ENCODE measurements at regions not wholly inside any gene's neighbourhood (a gene's known extent, or its start where the extent isn't known, plus 50 kb on each side); places are given as distances from the start of the nearest gene placed in this dataset.

DNA sequence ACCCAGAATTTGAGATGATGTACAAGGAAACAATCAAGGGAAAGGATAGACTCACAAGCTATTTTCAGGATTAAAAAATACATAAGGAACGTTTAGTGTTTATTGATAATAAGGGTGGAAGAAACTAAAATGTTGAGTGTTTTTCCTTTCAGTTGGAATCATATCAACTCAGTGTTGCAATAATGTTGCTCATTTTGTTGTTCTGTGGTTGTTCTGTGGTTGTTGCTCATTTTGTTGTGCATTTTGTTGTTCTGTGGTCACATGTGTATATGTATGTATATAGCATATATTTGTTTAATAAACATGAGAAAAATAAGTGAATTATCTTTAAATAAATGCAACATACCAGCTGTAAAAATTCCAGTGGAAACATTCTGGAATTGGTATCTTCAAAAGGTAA is 262.4 kb upstream of the SPRY2 start:
- no peak for DNase-seq

DNA sequence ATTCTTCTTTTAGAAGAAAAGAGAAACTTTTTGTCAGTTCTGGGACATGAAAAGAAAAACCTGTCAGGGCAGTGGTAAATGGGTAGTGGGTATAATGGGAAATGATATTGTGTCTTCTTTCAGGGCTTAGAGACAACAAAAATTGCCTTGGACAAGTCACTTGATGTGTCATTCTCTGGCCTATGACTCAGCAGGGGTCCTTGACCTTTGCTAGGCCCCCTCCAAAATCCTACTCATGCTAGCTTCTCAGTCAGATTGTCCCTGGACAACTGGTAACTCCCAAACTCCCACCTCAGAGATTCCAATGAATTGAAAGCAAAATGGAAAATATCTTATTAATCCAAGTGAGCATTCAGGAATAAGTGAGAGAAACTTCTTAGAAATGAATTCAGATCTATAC is 258.8 kb upstream of the SPRY2 start:
- no peak for DNase-seq

DNA sequence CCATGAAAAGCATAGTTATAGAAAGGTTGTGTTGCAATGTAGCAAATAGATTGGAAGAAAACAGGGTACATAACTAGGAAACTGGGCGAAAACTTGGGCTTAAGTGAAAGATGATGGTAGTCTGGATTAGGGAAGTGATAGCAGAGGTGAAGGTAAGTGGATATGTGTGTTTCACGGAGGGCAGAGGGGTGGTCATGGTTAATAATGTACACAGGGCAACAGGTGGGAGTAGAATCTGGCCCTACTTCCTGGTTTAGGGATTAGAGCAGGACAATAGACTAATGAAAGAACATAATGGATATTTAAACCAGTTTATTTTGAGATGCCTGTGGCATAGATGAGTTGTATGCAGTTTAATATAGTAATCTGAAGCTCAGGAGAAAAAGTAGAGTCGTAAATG is 257.3 kb upstream of the SPRY2 start:
- no peak for DNase-seq

DNA sequence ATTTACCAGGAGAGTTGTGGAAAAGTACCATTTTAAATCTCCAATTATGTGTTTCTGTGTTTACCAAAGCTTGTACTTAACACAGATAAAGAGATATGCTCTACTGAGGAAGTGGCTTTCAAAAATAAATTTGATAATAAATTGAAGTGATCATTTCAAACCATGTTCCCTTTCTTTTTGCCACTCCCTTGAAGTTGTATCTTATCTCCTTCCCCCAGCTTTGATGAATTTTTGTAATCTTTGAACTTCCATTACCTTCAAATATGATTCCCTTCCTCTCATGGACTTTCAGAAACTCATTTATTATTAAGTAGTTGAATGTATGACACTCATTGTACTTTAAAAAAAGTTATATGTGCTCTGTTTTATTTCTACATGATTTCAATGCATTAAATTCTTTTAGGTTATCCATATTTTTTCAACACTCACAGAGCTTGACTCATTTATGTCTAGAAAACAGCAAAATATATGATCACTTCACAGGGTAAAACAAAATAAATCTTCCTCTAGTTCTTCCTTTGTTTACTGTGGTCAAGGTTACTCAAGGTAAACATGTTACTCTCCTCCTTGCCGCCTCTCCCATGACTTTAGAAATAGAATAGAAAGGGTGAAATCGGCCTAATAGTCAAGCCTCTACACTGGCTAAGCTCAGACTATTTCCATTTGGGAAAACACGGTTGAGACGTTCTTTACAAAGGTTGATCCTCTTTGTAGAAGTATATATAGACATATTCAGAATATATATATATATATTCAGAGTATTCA is 251.2 kb upstream of the SPRY2 start:
- DNase-seq: no peak

DNA sequence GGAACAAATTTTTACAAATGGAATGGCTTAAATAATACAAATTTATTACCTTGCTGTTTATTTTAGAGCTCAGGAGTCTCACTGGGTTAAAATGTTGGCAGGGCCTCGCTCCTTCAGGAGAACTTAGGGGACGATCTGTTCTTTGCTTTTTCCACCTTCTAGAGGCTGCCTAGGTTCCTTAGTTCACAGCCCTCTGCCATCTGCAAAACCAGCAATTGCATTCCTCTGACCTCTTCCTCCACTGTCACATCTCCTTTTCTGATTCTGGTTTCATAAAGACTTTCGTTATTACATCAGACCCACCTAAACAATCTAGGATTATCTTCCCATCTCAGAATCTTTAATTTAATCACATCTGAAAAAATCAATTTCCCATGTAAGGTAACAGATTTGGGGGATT is 249.6 kb upstream of the SPRY2 start:
- no peak for DNase-seq

DNA sequence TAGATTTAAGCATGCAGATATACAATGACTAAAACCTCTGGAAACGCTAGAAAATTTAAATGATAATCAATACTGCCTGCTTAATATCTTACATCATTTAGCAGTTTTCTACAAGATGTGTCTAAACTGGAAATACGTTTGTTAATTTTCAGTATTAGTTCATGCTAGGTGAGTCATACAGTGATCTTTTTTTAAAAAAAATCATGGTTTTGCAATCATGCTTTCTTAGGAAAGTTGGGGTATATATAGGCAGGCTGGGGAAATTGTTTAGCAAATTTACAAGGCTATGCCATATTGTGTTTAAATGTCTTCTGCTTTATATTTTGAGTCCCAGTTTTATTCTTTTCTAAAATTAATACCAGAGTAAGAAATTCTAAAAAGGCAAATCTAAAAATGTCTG is 245.4 kb upstream of the SPRY2 start:
- DNase-seq: no peak

DNA sequence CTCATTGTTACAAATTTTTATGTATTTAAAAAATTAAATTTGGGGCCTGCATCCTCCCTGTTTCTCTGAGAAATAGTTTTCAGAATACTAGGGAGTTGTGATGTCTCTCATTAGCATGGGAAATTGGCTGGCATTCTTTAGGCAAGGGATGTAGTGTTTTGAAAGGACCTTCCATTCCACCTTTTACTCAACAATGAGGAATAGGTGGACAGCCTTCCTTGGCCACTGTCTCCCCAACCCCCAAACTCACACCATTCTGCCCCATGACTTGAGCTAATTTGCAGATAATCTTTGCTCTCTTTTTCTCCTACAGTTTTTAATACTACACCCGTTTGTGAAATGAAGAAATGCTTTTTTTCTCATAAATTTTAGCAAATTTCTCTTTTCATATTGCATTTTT is 244.6 kb upstream of the SPRY2 start:
- DNase-seq: no peak

DNA sequence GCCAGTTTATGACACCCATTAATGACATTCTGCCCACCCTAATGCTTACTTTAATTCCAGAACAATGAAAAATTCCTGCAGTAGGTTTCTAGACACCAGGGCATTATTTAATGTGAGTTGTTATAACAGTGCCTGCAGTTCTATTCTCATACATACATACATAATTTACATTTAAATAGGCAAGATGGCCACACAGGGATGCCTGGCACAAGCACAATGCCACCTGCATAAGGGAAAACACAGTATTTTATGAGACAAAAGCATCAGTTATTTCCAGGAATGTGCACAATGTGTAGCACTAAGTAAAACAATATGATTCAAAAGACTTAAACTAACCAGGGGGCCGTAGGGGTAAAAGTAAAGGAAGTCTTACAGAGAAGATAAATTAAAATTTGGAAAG is 243.9 kb upstream of the SPRY2 start:
- DNase-seq: no peak

DNA sequence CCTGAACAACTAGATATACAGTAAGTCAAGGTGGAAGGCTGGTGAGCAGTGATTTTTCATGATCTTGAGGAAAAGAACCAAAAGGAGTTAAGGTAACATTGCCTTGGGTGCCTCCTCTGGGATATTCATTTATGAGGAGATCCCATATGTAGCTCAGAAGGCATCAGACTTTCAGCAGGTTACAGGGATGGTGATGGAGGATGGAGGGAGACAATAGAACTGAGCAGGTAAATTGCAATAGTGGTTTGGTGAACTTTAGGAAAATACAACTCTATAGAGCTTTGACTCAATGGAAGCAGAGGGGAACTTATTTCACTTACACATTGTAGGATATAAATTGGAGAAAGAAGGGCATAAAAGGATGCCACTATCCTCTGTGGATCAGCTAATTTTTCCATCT is 243.4 kb upstream of the SPRY2 start:
- DNase-seq: no peak

DNA sequence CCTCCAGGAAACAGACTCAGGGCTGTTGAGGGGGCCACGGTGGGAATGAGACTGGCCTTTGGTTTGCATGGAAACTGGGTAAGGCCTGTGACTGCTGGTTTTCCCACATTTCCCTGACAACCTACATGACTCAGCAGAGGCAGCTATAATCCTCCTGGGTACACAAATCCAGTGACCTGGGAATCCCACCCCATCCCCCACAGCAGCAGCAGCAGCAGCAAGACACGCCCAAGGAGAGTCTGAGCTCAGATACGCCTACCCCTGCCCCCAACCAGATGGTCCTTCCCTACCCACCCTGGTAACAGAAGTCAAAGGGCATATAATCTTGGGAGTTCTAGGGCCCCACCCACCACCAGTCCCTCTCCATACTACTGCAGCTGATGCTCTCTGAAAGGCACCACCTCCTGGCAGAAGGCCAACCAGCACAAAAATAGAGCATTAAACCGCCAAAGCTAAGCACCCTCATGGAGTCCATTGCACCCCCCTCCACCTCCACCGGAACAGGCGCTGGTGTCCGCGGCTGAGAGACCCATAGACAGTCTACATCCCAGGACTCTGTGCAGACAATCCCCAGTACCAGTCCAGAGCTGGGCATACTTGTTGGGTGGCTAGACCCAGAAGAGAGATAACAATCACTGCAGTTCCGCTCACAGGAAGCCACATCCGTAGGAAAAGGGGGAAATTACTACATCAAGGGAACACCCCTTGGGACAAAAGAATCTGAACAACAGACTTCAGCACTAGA is 237.2 kb upstream of the SPRY2 start:
- peak; percentile 80 to 91 for DNase-seq

DNA sequence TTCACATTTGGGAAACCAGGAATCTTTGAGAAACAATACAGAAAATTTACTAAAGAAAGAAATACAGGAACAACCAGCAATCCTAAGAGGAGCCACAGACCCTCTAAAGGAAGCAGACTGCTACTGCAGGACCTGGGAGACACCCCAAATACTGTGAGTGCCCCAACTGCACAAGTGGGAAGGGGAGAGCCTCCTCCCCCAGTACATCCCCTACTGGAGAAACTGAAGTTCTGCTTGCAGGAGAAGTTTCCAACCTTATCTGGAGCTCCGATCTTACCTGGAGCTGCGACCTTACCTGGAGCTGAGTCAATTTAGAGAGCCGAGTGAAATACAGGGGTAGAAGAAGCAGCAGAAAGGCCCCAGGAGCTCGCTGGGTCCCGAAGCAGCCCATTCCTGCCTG is 236.4 kb upstream of the SPRY2 start:
- no peak for DNase-seq

DNA sequence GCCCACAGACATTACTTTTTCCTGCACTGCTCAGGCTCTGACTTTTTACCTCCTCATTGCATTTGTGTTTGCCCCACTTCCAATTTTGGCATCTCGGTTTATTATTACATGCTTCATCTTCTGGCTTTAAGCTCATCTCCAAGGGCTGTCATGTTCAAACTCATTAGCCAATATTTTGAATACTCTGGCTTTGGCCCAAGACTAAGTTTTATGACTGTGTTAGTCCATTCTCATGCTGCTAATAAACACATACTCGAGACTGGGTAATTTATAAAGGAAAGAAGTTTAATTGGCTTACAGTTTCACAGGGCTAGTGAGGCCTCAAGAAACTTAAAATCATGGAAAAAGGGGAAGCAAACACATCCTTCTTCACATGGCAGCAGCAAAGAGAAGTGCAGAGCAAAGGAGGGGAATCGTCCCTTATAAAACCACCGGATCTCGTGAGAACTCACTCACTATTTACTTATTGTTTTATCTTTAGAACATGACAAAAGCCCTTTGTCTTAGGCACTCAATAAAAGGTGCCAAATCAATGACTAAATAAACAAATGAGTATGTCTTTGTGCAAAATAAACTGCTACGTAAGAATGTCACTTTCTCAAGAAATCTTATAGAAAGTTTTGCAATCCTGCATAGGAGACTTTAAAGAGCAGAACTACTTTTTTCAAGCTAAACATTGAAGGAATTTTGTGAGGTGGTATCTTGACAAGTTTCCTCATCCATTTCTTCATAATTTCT is 233.4 kb upstream of the SPRY2 start:
- no peak for DNase-seq

DNA sequence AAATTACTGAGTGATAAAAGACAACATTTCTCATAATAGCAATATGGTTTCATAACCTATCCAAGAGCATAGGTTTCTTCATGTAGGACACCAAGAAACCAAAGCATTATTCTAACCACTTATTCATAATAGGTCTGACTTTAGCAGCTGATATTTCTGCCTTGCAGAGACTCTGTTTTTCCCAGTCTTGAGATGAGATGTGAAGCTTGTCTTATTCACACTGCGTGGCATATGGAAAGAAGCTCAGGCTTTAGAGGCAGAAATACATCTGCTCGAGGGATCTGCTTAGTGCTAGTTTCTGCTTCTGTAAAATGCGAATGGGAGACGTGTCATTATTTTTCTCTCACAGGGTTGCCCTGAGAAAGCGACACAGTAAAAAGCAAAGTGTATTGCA is 232.0 kb upstream of the SPRY2 start:
- peak in 1 of 2 experiments; percentile 43 for DNase-seq

DNA sequence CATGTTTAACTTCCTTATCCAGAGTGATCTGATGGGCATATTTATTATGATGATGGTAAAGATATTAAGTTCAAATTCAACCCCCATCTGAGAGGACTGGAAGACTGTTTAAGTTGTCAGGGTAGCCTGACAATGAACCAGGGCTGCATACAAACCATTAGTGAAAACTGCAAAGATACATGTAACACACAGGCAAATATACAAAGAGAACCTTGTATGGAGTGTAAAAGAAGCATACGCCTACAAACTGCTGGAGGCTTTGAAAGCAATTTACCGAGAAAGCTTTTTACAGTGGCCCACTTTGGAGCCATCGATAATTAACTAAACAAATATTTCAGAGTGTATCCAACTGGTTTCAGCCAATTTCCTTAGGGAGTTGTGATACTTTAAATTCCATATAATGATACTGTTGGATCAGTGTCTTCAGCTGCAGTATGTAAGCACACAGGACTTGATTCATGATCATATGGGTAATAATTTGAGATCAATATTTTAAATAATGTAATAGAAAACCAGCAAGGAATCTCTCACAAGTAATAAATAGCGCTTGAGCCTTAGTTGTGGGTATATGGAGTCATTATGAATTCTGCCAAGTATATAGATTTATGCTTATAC is 231.5 kb upstream of the SPRY2 start:
- no peak for DNase-seq

DNA sequence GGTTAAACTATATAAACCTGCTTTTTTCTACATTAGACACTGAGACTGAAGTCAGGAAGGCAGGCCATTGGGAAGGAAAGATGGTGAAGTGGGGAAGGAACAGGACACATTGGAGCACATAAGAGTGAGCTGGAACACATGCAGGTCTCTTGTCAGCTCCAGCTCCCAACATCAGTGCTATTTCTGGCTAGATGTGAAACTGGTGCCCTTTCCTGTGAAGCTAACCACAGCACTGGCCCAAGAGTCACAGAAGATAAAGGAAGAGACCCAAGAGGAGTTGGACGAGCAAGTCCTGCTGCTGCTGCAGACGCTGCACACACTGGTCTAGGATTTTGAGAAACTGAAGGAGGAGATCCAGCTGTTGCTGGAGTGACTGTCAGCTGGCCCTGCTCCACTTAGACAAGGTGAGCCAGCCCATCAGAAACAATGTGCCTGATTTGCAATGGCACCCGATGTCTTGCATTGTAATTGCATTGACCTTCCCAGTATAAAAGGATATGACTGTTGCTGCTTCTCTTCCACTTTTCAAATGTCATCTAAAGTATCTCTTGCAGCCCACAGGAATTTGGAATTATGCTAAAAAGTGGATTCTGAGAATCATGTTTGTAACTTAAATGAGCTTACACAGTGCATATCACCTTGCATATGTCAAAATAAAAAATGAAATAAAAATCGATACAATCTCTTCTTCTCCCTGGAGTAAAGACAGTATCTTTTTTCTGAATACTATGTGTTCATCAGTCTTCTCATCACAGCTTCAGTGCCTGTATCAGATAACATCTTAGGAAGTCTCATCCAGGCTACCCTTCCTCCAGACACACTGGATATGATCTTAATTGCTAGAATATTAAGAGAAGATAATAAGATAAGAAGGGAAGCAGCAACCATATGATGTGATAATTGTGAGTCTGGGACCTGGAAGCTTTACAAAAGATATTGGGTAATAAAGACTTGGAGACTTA is 230.7 kb upstream of the SPRY2 start:
- DNase-seq: peak in 1 of 2 experiments; percentile 74

DNA sequence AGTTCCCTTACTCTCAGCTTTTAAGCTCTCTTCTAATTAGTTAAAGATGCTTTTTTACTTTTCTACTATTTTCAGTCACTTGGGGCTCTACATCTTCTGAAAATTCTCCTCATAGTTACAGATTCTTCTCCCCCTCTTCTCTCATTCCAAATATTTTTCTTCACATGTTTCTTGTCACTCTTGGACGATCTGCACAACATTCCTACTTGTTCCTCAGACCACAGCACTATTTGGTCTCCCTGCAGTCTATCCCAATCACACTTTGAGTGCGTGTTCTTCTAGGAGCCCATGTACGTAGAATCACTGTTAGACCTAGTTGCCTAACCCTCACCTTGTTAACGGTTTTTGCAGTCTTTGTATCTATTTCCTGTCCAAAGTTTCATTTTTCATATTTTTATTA is 222.5 kb upstream of the SPRY2 start:
- no peak for DNase-seq

DNA sequence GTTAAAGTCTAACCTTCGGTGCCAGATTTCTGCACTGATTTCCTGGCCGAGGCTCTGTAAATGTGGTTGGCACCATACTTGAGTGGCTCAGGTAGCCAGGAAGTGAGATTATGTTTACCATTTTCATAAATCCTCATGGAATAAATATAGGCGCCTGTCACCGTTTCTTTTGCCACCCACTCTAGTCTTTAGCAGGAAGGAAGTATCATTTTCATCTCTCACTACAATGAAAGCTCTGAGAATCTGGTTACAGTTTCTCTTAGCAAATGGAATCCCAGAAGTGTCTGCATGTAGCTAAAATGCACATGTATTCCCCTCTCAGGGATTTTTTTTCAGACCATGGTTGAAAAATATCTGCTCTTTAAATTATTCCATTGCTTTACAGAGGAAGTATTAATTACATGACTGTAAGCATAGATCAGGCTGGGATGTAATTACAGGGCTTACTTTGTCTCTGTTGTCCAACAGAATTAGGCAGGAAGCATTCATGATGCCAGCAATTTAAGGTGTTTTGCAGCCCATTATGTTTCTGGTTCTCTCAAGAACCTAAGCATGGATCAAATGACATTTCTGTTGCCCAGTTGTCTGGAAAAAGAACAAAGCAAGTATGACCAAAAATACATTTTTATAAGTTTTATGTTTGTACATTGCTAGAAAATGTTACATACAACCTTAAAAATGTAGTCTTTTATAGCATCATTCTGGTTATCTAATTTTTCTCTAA is 221.7 kb upstream of the SPRY2 start:
- no peak for DNase-seq

DNA sequence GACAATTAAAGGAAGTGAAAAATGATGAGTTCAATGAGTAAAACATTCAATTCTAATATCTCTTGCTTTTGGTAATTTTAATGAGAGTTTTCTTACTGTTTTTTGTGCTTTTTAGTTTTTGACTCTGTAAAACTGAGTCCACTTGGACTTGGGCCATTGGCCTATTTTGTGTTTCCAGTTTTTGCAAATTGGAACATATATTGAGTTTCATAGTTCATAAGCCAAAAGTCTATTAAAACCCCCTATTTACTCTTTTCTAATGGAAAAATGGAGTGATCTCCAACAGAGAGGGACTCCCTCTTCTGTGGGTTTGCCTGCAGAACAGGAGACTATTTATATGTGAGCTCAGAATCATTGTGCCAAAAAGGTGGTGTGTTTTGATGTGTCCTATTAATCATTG is 219.7 kb upstream of the SPRY2 start:
- DNase-seq: no peak

DNA sequence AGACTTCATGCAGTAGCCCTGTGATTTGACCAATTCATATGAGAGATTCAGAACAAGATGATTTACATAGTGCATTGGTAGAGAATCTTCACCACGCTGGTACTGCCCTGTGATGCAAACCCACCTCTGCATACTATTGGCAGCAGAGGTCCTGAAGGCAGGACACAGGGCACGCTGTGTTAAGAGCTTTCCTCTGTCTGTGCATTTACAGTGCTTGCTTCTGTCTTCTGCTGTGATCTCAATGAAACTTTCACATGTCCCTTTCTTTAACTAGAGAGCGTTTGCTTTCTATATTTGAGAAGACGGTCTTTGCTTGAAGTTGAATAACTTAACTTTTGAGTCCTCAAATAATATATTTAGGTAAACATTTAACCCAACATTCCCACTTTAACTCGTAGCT is 219.0 kb upstream of the SPRY2 start:
- no peak for DNase-seq

DNA sequence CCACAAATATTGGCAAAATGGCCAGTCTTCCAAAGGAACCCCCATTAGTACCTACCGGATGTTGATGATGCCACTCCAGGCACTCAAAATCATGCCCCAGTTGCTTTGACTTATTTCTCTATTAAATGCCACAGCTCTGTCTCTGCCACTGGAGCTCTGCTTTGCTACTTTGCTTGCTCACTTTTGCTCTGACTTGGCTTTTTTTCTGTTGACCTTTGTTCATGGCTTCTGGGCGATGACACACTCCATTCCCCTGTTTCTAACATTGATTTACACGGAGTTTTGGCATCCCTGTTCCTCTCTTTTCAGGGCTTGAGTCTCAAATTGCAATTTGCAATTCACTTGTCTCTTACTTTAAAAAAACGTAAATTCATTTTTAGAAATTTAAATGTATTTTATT is 217.1 kb upstream of the SPRY2 start:
- no peak for DNase-seq

DNA sequence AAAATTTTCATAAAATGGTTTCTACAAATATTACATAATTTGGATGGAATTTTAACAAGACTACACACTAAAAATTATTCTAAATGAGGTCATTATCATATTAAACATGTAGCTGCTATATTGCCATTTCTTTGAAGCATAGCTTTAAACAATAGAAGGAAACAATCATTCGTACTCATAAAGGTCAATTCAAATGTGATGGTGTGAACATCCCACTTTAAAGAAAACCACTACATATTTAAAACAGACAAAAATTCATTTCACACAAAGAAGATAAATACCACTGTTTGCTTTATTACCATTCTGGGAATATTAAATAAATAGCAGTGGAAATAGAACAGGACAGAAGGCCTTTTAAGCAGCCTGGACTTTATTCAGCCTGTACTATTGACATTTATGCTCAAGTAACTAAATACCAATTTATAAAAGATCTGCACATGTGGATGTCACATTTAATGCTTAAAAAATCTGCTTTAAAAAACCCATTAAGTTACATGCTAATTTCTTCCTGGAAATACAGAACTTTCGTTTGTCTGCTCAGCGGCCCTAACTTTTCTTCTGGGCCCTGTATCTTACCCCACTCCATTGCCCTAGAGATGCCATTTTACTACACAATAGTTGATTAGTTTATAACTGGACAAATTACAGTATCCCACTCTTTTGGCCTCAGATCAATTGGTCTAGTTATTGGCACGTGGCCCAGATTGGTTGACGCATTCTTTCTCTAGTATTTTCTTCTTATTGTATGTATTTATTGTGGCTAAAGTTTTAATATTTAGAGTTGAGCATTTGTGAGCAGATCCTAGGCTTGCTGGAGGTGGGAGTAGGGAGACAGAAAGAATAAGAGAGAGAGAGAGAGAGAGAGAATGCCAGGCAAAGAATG is 215.1 kb upstream of the SPRY2 start:
- DNase-seq: no peak

All from NCI-H524 (cell line).